Skeletal muscle tissue (tissue), 3 donors: ENCODE measurements at regions not wholly inside any gene's neighbourhood (a gene's known extent, or its start where the extent isn't known, plus 50 kb on each side); places are given as distances from the start of the nearest gene placed in this dataset.

ENCODE experiments used
- H3K27ac ChIP-seq: one replicate; pipeline ENCODE4 v1.7.0; 2013; ENCODE audit warnings: mild to moderate bottlenecking, low read depth, low read length, inconsistent platforms
- H3K27me3 ChIP-seq, 3 donors: one replicate each; pipeline ENCODE4 v1.7.0; 2013; ENCODE audit warnings: low read length in 3 of 3; ENCODE audit not compliant: control insufficient read depth in 3 of 3, insufficient read depth in 3 of 3
- H3K36me3 ChIP-seq, 3 donors: one replicate each; pipeline ENCODE4 v1.7.0; 2013; ENCODE audit warnings: low read length in 3 of 3; ENCODE audit not compliant: control insufficient read depth in 3 of 3, insufficient read depth in 3 of 3
- H3K4me1 ChIP-seq, 3 donors: one replicate each; pipeline ENCODE4 v1.7.0; 2013; ENCODE audit warnings: low read length in 3 of 3, mild to moderate bottlenecking in 3 of 3; ENCODE audit not compliant: control insufficient read depth in 3 of 3, insufficient read depth in 3 of 3
- H3K4me3 ChIP-seq, 3 donors: one replicate each; pipeline ENCODE4 v1.7.0; 2013; ENCODE audit warnings: low read length in 3 of 3
- H3K9ac ChIP-seq, 3 donors: one replicate each; pipeline ENCODE4 v1.7.0; 2013; ENCODE audit warnings: low read length in 3 of 3, mild to moderate bottlenecking in 3 of 3, moderate library complexity in 2 of 3, low read depth in 1 of 3
- H3K9me3 ChIP-seq, 3 donors: one replicate each; pipeline ENCODE4 v1.7.0; 2013; ENCODE audit warnings: low read length in 3 of 3; ENCODE audit not compliant: control insufficient read depth in 3 of 3
- donor health status: Osteomylitis.

GRCh38 chr11:134530636-134531326, 118.7 kb upstream of the B3GAT1 start:
- Histone ChIP-seq H3K36me3 (no peaks in the 10 kb centered on the region), H3K27ac (no peak overlapping the region), H3K4me3 (no peak overlapping the region), H3K4me1 (no peaks in the 10 kb centered on the region), H3K9ac (no peak overlapping the region), H3K9me3 (no peaks in the 10 kb centered on the region), H3K27me3 (peaks cover 13 to 45% (median 42%) of the 10 kb centered on the region in 3 donors)

DNA sequence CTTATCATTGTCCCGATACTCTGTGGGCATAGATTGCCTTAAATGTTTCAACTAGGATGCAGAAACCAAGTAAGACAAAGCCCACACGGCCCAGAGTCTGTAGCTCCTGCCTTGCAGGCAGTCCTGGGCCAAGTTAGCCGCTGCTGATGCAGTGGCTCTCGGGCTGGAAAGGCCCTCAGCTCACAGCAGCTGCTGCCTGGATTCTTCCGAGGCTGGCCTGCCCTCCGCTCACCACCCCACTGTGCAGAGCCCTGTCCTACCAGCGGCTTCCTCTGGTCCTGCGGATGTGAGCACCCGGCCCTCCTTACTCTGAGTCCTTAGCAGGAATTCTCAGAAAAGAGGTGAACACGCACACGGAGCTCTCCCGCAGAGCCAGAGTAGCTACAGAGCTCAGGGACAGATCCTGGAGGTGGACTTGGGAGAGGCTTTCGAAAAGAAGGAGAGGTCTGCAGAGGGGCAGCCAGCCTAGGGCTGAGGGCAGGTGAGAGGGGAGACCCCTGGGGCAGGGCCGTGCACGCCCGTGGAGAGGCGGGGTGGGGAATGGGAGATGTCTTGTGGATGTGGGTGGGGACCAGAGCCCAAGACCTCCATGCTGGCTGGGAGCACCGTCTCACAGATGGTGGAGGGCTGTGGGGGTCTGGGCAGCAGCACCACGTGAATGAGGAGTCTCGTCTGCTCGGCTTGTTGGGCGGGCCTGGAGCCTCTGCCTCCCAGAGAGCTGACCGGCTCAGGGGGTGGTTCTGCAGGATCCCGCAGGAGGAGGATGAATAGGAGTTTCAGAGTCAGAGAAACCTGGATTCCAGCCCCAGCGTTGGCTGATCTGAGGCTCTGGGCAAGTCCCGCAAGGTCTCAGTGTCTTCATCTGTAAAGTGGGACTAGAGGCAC, 117.4 kb upstream of the B3GAT1 start:
- Histone ChIP-seq H3K36me3 (no peaks in the 10 kb centered on the region), H3K4me1 (no peaks in the 10 kb centered on the region), H3K27me3 (peaks cover 13 to 42% (median 34%) of the 10 kb centered on the region in 3 donors), H3K9ac (no peak overlapping the region), H3K9me3 (no peaks in the 10 kb centered on the region), H3K4me3 (no peak overlapping the region), H3K27ac (no peak overlapping the region)

GRCh38 chr11:134528453-134528852, 116.4 kb upstream of the B3GAT1 start:
- H3K9me3 ChIP-seq, result no peaks in the 10 kb centered on the region

DNA sequence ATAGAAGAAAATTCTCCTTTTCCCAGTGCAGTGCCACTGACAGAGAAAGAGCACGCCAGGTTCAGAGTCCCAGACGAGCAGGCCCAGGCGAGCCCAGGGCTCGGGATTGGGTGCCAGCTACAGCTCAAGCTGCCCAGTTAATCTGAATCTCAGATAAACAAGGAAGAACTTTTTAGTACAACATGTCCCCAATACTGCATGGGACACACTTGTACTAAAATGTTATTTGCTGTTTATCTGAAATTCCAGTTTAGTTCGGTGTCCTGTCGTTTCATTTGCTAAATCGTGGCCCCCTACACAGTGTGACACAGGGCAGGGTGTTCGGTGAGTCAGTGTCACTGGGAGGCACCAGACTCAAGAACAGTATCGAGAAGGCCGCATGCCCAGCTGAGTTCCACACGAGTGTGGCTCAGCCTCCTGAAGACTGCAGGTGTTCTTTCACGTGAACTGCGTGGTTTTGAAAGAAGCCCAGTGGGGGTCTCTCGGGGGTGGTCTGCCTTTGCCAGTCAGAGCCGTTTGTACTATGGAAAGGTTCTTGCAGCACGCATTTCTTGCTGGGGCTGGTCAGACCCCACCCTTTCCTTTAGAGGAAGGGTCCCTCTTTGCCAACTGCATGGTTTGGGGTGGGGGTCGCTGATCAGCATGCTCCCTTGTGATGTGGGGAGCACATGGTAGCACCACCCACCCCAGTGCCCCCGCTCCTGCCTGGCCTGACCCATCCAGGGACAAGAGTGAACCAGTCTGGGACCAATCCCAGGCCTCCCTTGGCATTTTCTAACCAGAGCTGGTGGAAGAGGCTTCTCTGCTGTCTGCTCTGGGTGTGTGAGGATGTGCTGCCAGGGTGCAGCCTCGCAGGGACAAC, 115.6 kb upstream of the B3GAT1 start:
- Histone ChIP-seq H3K9ac (no peak overlapping the region), H3K4me3 (no peak overlapping the region), H3K27me3 (peaks cover 5 to 35% (median 28%) of the 10 kb centered on the region in 3 donors), H3K27ac (no peak overlapping the region), H3K4me1 (no peaks in the 10 kb centered on the region), H3K36me3 (no peaks in the 10 kb centered on the region), H3K9me3 (no peaks in the 10 kb centered on the region)

More at GRCh38 chr11:134528453-134528852, 116.4 kb upstream of the B3GAT1 start:
- Histone ChIP-seq H3K36me3 (no peaks in the 10 kb centered on the region), H3K4me1 (no peaks in the 10 kb centered on the region), H3K27ac (no peak overlapping the region), H3K4me3 (no peak overlapping the region), H3K9ac (no peak overlapping the region), H3K27me3 (peaks cover 10 to 35% (median 31%) of the 10 kb centered on the region in 3 donors)

DNA sequence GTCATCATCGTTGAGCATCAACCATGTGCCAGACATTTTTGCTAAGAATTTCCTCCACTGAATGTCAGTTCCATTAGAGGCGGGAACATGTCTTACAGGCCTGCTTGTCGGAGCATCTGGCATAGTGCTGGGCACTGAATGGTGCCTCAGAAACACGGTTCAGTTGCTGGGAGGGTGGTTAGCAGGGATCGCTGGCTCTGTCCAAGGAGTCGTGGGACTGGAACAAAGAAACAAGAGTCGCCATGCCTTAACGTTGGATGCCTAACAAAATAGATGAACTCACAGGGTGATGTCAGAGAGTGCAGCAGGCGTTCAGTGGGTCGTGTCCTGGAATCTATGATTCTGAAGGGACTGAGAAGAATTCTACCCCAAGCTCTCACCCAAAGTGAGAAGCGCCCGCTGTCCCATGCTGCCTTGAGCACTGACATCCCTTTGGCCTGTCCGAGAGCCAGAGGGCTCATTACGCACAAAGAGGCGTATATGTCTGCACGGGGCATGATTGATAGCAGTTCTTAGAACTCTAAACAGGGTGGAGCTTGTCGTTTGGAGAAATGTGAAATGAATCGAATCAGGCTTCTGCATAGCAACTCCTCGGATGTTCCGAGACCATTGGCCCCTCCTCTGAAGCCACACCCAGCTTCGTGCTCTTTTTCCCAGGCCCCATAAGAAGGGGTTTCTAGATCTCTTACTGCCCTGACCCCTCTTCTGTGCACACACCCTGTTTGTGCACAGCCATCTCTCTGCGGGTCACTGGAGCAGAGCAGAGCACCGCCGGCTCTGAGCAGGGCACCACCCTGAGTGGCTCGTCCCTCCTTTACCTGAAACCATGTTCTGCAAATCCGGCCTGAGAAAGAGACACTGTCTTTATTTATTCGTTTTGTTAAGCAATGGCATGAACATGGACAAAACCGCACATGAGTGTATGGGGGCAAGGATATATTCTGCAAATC, 113.1 kb upstream of the B3GAT1 start:
- no peaks in the 10 kb centered on the region for H3K36me3 ChIP-seq
- H3K27ac ChIP-seq, result no peak overlapping the region
- no peaks in the 10 kb centered on the region for H3K9me3 ChIP-seq
- peaks cover 11 to 30% (median 27%) of the 10 kb centered on the region in 3 donors for H3K27me3 ChIP-seq
- no peaks in the 10 kb centered on the region for H3K4me1 ChIP-seq
- no peak overlapping the region for H3K9ac ChIP-seq
- H3K4me3 ChIP-seq, result no peak overlapping the region

DNA sequence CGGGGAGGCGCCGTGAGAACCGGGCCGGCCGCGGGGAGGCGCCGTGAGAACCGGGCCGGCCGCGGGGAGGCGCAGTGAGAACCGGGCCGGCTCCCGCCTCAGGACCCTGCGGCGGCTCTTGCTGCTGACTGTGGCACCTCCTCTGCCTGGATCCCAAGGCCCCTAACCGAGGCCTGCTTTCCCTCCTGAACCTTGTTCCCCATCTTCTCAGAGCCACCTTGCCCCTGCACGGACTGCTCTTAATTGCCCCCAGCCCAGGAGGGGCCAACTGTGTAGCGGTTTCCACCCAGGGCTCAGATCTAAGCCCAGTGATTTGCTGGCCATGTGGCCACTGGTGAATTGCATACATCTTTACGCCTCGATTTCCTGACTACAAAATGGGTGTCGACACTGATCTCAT, 112.2 kb upstream of the B3GAT1 start:
- Histone ChIP-seq H3K9me3 (no peaks in the 10 kb centered on the region), H3K4me3 (no peak overlapping the region), H3K27ac (no peak overlapping the region), H3K4me1 (no peaks in the 10 kb centered on the region), H3K27me3 (peaks cover 11 to 32% (median 21%) of the 10 kb centered on the region in 3 donors), H3K36me3 (no peaks in the 10 kb centered on the region), H3K9ac (no peak overlapping the region)

DNA sequence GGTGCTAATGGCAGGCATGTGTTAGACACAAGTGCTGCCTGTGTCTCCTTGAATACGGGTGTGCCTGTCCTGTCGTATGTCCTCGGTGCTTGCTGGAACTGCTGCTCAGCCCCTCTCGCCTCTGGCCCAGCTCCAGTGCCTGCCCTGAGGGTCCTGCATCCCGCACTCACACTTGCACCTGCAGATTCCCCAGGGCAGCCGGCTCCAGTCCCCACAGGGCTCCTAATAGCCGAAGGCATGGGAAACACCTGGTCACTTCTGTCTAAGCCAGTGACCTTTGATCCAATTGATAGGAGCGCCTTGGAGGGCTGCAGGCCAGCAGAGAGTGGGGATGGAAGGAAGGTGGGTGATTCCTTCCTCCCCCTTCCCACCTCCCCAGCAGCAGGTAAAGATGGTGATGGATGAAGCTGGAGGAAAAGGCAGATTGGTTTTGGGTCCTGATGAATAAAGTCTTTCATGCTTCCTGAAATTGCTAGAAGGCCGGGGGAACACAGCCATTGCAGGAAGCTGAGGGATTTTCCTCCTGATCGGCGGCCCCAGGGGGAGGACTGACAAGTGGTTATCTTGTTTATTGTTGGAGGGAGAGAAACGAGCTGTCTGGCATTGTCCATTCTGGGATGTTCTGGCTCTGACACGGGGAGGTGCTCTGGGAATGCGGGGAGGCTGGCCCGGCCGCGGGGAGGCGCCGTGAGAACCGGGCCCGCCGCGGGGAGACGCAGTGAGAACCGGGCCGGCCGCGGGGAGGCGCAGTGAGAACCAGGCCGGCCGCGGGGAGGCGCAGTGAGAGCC, 110.9 kb upstream of the B3GAT1 start:
- Histone ChIP-seq H3K9ac (no peak overlapping the region), H3K4me1 (no peaks in the 10 kb centered on the region), H3K27ac (no peak overlapping the region), H3K4me3 (no peak overlapping the region), H3K36me3 (no peaks in the 10 kb centered on the region), H3K9me3 (no peaks in the 10 kb centered on the region), H3K27me3 (peaks cover 11 to 28% (median 19%) of the 10 kb centered on the region in 3 donors)

DNA sequence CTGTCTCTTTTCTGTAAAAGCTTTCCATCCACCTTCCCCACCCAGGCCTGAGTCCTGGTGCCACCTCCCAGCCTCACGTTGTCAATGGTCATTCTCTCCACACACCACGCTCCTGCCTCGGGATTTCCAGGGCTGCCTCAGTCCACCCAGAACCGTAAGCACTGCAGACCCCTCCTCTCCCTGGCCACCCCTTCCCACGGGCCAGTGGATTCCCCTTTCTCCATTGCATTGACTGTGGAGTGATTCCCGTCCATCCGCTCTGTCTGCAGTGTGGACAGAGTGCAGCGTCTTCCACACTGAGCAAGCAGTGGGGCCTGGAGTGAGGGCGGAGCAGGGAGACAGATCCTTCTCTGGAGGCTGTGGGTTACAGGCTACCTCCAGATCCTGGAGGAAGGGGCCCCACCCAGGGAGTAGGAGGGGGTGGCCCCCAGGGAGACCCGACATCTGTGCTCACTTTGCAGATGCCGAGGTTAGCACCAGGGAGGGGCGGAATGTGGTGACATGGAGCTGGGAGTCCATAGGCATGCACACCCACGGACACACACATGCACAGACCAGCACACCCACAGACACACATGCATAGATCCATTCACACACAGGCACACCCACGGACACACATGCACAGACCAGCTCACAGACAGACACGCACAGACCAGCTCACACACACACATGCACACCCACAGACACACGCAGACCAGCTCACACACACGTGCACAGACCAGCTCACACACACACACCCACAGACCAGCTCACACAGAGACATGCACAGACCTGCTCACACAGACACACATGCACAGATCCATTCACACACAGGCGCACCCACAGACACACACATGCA, 109.6 kb upstream of the B3GAT1 start:
- H3K27me3 ChIP-seq, result peaks cover 17 to 29% (median 25%) of the 10 kb centered on the region in 3 donors
- H3K4me1 ChIP-seq, result no peaks in the 10 kb centered on the region
- no peak overlapping the region for H3K9ac ChIP-seq
- H3K27ac ChIP-seq, result no peak overlapping the region
- no peak overlapping the region for H3K4me3 ChIP-seq
- no peaks in the 10 kb centered on the region for H3K36me3 ChIP-seq
- no peaks in the 10 kb centered on the region for H3K9me3 ChIP-seq
